ENCODE measurements at regions not wholly inside any gene's neighbourhood (a gene's known extent, or its start where the extent isn't known, plus 50 kb on each side); places are given as distances from the start of the nearest gene placed in this dataset.

DNA sequence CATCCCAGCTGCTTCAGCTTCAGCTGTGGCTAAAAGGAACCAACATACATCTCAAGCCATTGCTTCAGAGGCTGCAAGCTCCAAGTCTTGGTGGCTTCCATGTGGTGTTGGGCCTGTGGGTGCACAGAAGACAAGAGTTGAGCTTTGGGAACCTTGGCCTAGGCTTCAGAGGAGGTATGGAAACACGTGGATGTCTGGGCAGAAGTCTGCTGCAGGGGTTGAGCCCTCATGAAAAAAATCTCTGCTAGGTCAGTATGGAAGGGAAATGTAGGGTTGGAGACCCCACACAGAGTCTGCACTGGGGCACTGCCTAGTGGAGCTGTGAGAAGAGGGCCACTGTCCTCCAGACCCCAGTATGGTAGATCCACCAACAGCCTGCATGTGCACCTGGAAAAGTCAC, 279.3 kb downstream of the MZT1 start:
- no peaks in the 10 kb centered on the region for H4K20me1 ChIP-seq (ENCODE audit: insufficient read depth, low read length)
- H3K27ac ChIP-seq (ENCODE audit: low read depth, low read length, poor library complexity, severe bottlenecking) = no peak overlapping the region
- H3K4me1 ChIP-seq (ENCODE audit: insufficient read depth, low read length, severe bottlenecking) = no peaks in the 10 kb centered on the region
- H3K4me2 ChIP-seq (ENCODE audit: low read length) = no peak overlapping the region
- H3K27me3 ChIP-seq (ENCODE audit: insufficient read depth, low read length) = no peaks in the 10 kb centered on the region
- H3K9me2 ChIP-seq (ENCODE audit: low read depth, low read length) = no peaks in the 10 kb centered on the region
- no peak overlapping the region for H3K9ac ChIP-seq (ENCODE audit: low read length)
- TF ChIP-seq CTCF (IDR thresholded peaks at IDR 0.05; ENCODE audit: low read length) (no peak), EZH2 (IDR thresholded peaks at IDR 0.05; ENCODE audit: borderline replicate concordance, low read length) (no peak)
- H3F3A ChIP-seq (ENCODE audit: insufficient read depth, low read length) = no peaks in the 10 kb centered on the region
- H3K36me3 ChIP-seq (ENCODE audit: insufficient read depth, low read length) = no peaks in the 10 kb centered on the region
- no peaks in the 10 kb centered on the region for H3K9me3 ChIP-seq (ENCODE audit: low read length)
- H3K79me2 ChIP-seq (ENCODE audit: insufficient read depth, low read length) = no peaks in the 10 kb centered on the region
- H2AFZ ChIP-seq (ENCODE audit: low read length) = no peak overlapping the region
- H3K4me3 ChIP-seq (ENCODE audit: low read depth, low read length, poor library complexity, severe bottlenecking) = no peak overlapping the region

- no peaks in the 10 kb centered on the region for H3K9me3 ChIP-seq (ENCODE audit: low read length)
- H3K27ac ChIP-seq (ENCODE audit: low read depth, low read length, poor library complexity, severe bottlenecking) = no peak overlapping the region
- no peaks in the 10 kb centered on the region for H3F3A ChIP-seq (ENCODE audit: insufficient read depth, low read length)
- TF ChIP-seq CTCF (IDR thresholded peaks at IDR 0.05; ENCODE audit: low read length) = no peak
- no peak for TF ChIP-seq EZH2 (IDR thresholded peaks at IDR 0.05; ENCODE audit: borderline replicate concordance, low read length)
- no peak overlapping the region for H3K4me3 ChIP-seq (ENCODE audit: low read depth, low read length, poor library complexity, severe bottlenecking)
- H3K27me3 ChIP-seq (ENCODE audit: insufficient read depth, low read length) = no peaks in the 10 kb centered on the region
- H3K4me1 ChIP-seq (ENCODE audit: insufficient read depth, low read length, severe bottlenecking) = no peaks in the 10 kb centered on the region
- H4K20me1 ChIP-seq (ENCODE audit: insufficient read depth, low read length) = no peaks in the 10 kb centered on the region
- no peak overlapping the region for H3K9ac ChIP-seq (ENCODE audit: low read length)
- H2AFZ ChIP-seq (ENCODE audit: low read length) = no peak overlapping the region
- H3K4me2 ChIP-seq (ENCODE audit: low read length) = no peak overlapping the region
- H3K36me3 ChIP-seq (ENCODE audit: insufficient read depth, low read length) = no peaks in the 10 kb centered on the region
- no peaks in the 10 kb centered on the region for H3K9me2 ChIP-seq (ENCODE audit: low read depth, low read length)
- H3K79me2 ChIP-seq (ENCODE audit: insufficient read depth, low read length) = no peaks in the 10 kb centered on the region
Measured at GRCh38 chr13:72444999-72445398, 282.4 kb downstream of the MZT1 start.

- no peaks in the 10 kb centered on the region for H3F3A ChIP-seq (ENCODE audit: insufficient read depth, low read length)
- no peak overlapping the region for H3K4me2 ChIP-seq (ENCODE audit: low read length)
- no peak overlapping the region for H3K4me3 ChIP-seq (ENCODE audit: low read depth, low read length, poor library complexity, severe bottlenecking)
- H3K36me3 ChIP-seq (ENCODE audit: insufficient read depth, low read length) = no peaks in the 10 kb centered on the region
- no peaks in the 10 kb centered on the region for H3K27me3 ChIP-seq (ENCODE audit: insufficient read depth, low read length)
- H2AFZ ChIP-seq (ENCODE audit: low read length) = no peak overlapping the region
- H3K9ac ChIP-seq (ENCODE audit: low read length) = no peak overlapping the region
- H4K20me1 ChIP-seq (ENCODE audit: insufficient read depth, low read length) = no peaks in the 10 kb centered on the region
- no peak overlapping the region for H3K27ac ChIP-seq (ENCODE audit: low read depth, low read length, poor library complexity, severe bottlenecking)
- no peaks in the 10 kb centered on the region for H3K9me3 ChIP-seq (ENCODE audit: low read length)
- H3K4me1 ChIP-seq (ENCODE audit: insufficient read depth, low read length, severe bottlenecking) = no peaks in the 10 kb centered on the region
- no peaks in the 10 kb centered on the region for H3K9me2 ChIP-seq (ENCODE audit: low read depth, low read length)
- H3K79me2 ChIP-seq (ENCODE audit: insufficient read depth, low read length) = no peaks in the 10 kb centered on the region
- TF ChIP-seq CTCF (IDR thresholded peaks at IDR 0.05; ENCODE audit: low read length) (no peak), EZH2 (IDR thresholded peaks at IDR 0.05; ENCODE audit: borderline replicate concordance, low read length) (no peak)
Measured at GRCh38 chr13:72437458-72437857, 290.0 kb downstream of the MZT1 start.

All from OCI-LY1 (cell line).